ENCODE measurements at regions not wholly inside any gene's neighbourhood (a gene's known extent, or its start where the extent isn't known, plus 50 kb on each side); places are given as distances from the start of the nearest gene placed in this dataset.

DNA sequence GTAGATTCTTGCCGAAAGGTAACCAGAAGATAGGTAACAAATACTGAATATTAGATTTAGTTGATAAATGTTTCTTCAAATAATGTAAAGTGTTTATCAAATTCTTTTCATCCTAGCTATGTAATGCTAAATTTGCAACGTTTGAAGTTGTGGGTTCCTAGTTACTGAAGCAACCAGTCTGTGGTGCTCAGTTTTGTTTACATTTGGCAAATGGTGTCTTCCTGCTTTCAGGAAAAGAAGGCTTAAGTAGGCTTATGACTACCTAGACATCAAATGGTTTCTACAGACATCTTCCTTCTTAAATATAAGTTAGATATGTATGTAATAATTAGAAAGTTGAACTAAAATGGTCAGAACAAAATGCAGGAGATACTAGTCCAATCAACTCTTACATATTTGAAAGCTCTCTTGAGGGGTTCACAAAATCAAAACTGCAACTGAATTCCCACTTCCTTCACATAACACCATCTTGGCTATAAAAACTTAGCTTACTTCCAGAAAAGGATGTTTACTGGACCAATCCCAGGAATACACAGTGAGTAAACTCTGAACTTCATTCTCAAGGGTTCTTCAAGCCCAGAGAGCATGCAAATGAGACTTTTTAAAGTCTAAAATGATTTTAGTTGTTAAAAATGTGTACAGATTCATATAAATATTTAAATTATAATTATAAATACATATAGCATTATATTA is 125.7 kb upstream of the ITGA1 start:
- H3K27me3 ChIP-seq (replicated peaks; ENCODE audit: control insufficient read depth, insufficient read depth, low read length): no peaks in the 10 kb centered on the region
- no peak overlapping the region for H3K4me3 ChIP-seq (replicated peaks; ENCODE audit: low read depth, low read length)
- no peak for DNase-seq (ENCODE audit: extremely low read depth, insufficient read length)
- TF ChIP-seq, protein P1, sequence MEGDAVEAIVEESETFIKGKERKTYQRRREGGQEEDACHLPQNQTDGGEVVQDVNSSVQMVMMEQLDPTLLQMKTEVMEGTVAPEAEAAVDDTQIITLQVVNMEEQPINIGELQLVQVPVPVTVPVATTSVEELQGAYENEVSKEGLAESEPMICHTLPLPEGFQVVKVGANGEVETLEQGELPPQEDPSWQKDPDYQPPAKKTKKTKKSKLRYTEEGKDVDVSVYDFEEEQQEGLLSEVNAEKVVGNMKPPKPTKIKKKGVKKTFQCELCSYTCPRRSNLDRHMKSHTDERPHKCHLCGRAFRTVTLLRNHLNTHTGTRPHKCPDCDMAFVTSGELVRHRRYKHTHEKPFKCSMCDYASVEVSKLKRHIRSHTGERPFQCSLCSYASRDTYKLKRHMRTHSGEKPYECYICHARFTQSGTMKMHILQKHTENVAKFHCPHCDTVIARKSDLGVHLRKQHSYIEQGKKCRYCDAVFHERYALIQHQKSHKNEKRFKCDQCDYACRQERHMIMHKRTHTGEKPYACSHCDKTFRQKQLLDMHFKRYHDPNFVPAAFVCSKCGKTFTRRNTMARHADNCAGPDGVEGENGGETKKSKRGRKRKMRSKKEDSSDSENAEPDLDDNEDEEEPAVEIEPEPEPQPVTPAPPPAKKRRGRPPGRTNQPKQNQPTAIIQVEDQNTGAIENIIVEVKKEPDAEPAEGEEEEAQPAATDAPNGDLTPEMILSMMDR (IDR thresholded peaks at IDR 0.05; ENCODE audit: insufficient read depth, low read length, poor library complexity, severe bottlenecking): no peak
- H3K36me3 ChIP-seq (ENCODE audit: control insufficient read depth, insufficient read depth, low read length): no peaks in the 10 kb centered on the region

DNA sequence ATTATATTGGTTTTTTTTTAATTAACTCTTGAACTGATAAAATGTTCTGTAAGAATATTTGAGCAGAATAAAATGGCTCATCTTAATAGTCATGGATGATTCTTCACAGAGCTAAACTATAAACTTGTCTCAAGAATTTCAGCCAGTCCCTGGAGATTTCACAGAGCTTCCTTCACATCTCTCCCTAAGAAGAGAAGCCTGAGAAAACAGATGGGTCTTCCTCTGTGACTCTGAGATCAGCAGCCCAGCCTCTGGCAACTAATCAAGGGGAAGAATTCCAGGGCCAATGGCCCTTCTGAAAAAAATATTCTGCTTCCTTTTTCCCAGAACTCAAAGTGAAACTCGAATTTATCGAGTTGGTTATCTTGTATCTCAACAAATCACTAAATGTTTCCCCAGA is 122.2 kb upstream of the ITGA1 start:
- DNase-seq (ENCODE audit: extremely low read depth, insufficient read length): no peak
- TF ChIP-seq, protein P1 (IDR thresholded peaks at IDR 0.05; ENCODE audit: insufficient read depth, low read length, poor library complexity, severe bottlenecking): no peak
- no peaks in the 10 kb centered on the region for H3K36me3 ChIP-seq (ENCODE audit: control insufficient read depth, insufficient read depth, low read length)
- no peaks in the 10 kb centered on the region for H3K27me3 ChIP-seq (replicated peaks; ENCODE audit: control insufficient read depth, insufficient read depth, low read length)
- no peak overlapping the region for H3K4me3 ChIP-seq (replicated peaks; ENCODE audit: low read depth, low read length)

DNA sequence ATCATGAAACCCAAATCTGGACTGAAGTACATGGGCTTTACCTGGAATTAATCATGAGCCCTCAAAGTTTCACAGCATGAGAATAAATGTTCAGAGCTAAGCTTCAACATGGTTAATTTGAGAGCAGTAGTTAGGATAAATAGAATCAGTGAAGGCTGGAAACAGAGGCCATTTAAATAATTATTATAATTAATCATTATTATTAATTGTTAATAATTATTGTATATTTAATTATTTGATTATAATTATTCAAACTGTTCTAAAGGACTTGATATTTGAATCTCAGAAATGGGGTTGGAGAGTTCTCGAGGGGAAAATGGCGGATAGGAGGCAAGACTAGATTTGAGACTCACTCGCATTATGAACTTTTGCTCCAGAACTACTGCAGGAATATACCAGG is 119.6 kb upstream of the ITGA1 start:
- Histone ChIP-seq H3K4me3 (replicated peaks; ENCODE audit: low read depth, low read length) (no peak overlapping the region), H3K36me3 (ENCODE audit: control insufficient read depth, insufficient read depth, low read length) (no peaks in the 10 kb centered on the region), H3K27me3 (replicated peaks; ENCODE audit: control insufficient read depth, insufficient read depth, low read length) (no peaks in the 10 kb centered on the region)
- TF ChIP-seq, protein P1 (IDR thresholded peaks at IDR 0.05; ENCODE audit: insufficient read depth, low read length, poor library complexity, severe bottlenecking): no peak
- no peak for DNase-seq (ENCODE audit: extremely low read depth, insufficient read length)

DNA sequence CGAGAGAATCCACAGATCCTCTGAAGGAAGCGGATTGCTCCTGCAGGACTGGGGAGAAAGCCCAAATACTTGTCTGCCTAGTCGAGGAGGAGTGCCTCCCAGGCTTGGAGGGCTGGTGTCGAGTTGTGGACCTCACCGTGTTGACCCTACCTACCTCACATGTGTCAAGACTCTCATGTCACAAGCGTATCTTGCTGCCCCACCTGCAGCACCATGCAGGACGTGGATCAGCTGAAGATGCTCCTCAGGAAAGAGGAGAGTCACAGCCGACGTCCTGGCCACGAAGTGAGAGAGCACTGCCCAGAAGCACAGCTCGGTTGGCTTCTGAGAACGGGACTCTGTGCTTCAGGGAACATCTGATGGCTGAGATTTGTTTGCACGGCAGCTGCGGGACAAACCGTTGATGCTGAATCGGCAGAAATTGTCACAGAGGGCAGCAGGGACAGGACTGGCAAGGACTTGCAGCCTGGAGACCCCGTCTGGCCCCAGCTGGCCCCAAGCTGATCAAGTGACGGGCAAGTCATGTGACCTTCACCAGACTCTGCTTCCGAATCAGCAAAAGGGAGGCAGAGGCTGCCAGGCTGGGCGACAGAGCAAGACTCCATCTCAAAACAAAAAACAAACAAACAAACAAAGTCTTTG is 119.1 kb upstream of the ITGA1 start:
- Histone ChIP-seq H3K4me3 (replicated peaks; ENCODE audit: low read depth, low read length) (no peak overlapping the region), H3K36me3 (ENCODE audit: control insufficient read depth, insufficient read depth, low read length) (no peaks in the 10 kb centered on the region), H3K27me3 (replicated peaks; ENCODE audit: control insufficient read depth, insufficient read depth, low read length) (no peaks in the 10 kb centered on the region)
- TF ChIP-seq, protein P1 (IDR thresholded peaks at IDR 0.05; ENCODE audit: insufficient read depth, low read length, poor library complexity, severe bottlenecking): no peak
- no peak for DNase-seq (ENCODE audit: extremely low read depth, insufficient read length)

DNA sequence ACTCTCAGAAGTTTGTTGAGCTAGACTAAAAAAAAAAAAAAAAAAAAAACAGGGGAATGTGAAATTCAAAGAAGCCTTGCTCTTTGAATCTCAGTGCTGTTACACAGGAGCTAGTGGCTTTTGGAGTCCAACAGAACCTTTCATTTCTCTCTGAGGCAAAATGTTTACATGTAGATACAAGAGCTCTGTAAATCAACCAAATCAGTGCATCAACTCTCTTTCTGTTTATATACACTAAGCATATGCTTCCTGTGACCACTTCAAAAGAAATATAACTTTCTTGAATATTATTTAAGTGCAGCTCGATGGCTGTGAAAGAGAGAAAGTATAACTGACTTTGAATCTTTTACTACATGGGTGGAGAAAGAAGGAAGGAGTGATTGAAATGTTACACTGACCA is 115.3 kb upstream of the ITGA1 start:
- Histone ChIP-seq H3K4me3 (replicated peaks; ENCODE audit: low read depth, low read length) (no peak overlapping the region), H3K36me3 (ENCODE audit: control insufficient read depth, insufficient read depth, low read length) (no peaks in the 10 kb centered on the region), H3K27me3 (replicated peaks; ENCODE audit: control insufficient read depth, insufficient read depth, low read length) (no peaks in the 10 kb centered on the region)
- DNase-seq (ENCODE audit: extremely low read depth, insufficient read length): no peak
- TF ChIP-seq, protein P1 (IDR thresholded peaks at IDR 0.05; ENCODE audit: insufficient read depth, low read length, poor library complexity, severe bottlenecking): no peak
